Hematopoietic multipotent progenitor cell treated with erythropoietin and hydrocortisone succinate and interleukin-3 and kit ligand, for 8 days (in vitro differentiated cells): ENCODE measurements at regions not wholly inside any gene's neighbourhood (a gene's known extent, or its start where the extent isn't known, plus 50 kb on each side); places are given as distances from the start of the nearest gene placed in this dataset.
A peak's percentile ranks its signal among the peaks of the same experiment; 100 is the strongest.

Experiments used
- DNase-seq: peaks from one replicate; pipeline ENCODE4 v3.0.0-alpha.2; 2015

GRCh38 chr1:198865319-198865718, 226.5 kb downstream of the PTPRC start:
- no peak for DNase-seq

DNA sequence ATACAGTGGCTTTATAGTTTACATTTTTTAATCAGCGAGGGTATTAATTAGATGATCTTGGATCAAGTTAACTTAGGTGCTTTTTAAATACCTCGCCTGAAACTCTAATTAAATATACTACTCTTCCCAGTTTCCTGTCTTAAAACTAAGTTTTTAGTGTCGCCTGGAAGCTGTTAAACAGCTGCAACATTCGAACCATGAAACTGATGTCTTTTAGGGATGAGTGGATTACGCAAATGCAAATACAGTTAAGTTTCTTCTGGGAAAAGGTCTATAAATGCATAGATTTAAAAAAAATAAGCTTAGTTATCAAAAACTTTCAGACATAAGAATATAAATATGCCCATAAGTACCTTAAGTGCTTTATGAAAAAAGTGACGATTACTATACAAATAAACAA, 228.3 kb downstream of the PTPRC start:
- DNase-seq: no peak

DNA sequence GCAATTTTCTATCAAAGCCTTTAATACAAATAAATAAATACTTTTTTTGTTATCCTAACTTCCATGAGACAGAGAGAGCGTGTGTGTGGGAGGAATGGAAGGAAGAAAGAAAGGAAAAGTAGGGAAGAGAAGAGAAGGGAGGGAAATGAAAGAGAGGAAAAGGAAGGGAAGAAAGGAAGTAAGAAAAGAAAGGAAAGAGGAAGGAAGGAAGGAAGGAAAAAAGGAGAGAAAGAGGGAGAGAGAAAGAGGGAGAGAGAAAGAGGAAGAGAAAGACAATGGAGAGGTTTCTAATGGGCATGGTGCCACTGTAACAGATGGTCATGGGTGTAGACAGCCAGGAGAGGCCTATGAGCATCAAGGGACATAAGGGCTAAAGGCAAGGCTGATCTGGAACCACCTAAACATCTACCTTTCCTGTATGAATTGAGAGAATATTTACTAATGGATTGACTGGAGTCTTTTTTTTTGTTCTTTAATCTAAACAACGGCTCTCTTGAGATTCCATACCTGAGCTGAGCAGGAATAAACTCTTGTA, 234.9 kb downstream of the PTPRC start:
- DNase-seq: no peak

- no peak for DNase-seq
These were observed 237.6 kb downstream of the PTPRC start for GRCh38 chr1:198876371-198876871.

DNA sequence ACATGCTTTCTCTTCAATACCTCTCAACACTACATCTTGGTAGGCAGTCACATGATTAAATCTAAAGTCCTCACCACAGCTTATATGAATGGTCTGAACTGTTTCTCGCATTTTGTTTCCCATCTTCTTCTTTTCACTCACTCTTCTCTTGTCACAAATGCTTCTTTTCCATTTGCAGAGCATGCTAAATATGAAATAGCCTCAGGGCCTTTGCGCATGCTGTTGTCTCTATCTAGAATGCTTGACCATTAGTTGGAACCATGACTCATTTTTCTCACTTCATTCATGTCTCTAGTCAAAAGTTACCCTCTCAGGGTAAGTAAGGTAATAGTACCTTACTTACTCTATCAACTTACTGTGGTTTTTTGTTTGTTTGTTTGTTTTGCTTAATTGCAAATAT, 239.7 kb downstream of the PTPRC start:
- no peak for DNase-seq

DNA sequence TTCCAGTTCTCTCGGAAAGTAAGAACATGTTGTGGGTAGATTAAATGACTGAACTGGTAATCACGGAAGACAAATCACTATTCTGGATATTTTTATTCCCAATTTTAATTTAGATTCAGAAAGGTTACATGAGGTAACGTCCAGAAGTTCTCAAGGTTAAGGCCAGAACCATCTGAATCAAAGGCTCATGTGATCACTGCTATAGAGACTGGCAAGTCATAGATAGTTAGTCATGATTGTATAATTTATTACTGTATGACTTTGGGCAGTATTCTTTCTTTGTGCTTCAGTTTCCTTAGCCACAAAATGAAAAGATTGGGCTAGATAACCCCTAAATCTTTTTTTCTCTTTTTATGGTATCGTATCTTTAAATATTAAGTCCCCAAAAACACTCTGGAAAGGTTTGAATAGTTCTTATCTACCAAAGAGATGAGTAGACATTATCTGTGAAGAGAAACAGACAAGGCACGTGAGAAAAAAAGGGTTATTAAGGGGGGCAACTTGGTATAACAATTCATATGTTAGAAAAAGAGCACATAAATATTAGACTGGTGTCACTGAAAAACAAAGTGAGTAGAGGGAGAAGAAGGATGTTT, 241.0 kb downstream of the PTPRC start:
- no peak for DNase-seq

DNA sequence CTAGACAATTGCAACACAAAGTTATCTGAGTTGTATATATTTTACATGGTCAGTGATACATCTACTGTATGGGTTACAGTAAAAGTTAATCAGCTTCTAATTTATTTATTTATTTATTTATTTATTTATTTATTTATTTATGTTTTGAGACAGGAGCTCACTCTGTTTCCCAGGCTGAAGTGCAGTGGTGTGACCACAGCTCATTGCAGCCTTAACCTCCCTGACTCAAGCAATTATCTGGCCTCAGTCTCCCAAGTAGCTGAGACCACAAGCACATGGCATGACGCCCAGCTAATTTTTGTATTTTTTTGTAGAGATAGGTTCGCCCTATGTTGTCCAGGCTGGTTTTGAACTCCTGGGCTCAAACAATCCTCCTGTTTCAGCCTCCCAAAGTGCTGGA, 241.6 kb downstream of the PTPRC start:
- peak; percentile 63 for DNase-seq

DNA sequence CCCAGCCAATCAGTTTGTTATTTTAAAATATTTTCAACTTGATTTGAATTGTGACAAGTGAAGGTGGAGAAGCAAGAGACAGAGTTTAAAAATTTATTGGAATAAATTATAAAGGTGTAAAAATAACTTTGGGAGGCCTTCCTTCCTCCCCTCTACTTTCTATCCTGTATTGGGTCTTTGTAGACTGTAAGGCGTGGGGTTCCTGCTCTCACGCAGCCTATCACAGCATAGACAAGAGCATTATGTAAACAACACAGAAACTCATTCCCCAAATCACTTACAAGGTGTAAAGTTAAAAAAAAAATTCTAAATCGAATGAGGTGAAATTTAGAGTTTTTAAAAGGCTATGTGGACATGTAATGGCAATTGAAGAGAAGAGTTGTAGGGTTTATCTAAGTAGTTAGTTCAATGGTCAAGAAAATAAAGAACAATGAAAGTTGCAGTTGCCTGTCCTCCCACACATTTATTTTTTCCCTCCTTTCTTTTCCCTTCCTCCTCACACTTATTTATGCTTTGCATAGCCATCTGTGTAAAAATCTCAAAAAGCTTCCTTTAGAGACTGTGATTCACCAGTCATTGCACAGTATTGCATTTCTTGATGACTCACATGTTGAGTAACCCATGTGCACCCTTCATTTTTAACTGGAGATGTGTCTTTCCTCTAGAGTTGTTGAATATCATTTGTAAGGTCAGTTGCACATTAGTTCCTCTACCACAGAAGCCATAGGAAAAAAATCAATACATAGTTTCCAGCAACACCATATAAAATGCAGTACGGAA, 242.2 kb downstream of the PTPRC start:
- DNase-seq: peak; percentile 41

DNA sequence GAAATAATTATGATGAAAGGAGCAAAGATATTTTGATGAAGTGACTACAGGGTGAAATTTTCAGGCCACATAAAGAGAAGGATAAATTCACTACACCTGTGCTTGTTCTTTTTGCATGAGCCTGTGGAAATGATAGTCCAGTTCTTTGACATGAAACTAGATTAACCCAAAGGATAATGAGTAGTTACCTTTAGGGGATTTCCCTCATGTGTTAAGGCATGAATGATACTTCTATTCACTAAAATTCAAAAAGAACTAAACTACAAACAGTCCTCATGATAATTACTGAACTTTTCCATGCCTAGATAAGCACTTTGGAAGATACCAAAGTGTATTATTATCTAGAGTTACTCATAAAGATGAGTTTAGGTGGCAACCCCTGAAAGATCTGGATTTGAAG, 244.3 kb downstream of the PTPRC start:
- no peak for DNase-seq

DNA sequence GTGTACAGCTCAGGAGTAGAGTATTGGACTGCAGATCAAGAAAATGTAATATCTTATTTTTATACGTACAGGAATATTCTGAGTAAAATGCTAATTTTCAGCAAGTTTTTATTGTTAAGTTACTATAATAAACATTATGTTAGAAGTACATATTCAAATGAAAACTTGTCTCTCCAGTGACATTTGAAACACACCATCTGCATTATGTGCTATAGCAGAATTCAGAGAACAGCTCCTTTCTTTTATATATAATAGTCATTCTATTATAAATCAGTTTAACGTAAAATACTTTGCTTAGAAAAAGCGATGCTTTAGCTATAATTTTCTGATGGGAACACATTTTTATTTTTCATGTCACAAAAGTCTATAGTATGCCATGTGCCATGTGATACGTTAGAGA, 249.0 kb downstream of the PTPRC start:
- DNase-seq: no peak

DNA sequence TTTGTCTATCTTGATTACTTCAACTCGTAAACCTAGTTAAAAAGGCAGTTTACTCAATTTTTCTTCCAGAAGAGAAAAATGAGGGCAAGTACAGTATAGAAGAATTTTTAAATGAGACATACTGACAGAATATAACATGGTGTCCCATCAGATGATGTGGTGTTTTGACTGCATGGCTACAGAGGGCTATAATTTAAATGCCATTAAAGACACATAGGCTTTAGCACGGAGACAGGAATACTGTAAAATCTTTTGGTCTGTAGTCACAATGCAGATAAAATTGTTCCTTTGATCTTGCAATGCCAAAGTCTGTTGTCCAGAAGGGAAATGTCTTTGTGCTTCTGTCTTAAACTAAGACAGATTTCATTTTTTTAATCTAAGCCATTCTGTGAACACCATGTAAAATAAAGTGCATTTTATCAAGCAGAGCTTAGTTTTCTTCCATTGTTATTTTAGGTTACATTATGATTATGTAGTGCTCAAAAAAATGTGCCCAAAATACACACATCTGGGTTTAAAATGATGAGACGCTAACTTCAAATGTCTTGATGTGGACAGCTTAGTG, 249.6 kb downstream of the PTPRC start:
- DNase-seq: no peak

- no peak for DNase-seq
These were observed 250.3 kb downstream of the PTPRC start for GRCh38 chr1:198889101-198889500.

- no peak for DNase-seq
These were observed 250.9 kb downstream of the PTPRC start for GRCh38 chr1:198889749-198890148.

- DNase-seq: no peak
These were observed 251.5 kb downstream of the PTPRC start for GRCh38 chr1:198890214-198890930.

- DNase-seq: no peak
These were observed 253.2 kb downstream of the PTPRC start for GRCh38 chr1:198892065-198892464.

DNA sequence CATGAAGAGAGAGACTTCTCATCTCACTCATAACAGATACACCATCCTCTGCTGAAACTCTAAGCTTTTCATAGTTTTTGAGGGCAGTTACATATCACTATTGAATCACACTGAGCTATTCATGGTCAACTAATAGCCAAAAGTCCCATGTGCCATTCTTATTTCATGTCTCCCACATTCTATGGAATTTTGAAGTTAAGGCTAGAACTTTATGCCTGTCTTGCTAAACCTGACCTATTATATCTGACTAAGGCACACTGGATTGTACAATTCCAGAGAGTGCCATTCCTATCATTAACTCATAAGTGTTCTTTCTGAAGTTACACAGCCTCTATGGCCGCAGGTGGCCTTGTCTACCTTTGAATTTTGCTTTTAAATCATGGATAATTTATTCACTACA, 254.3 kb downstream of the PTPRC start:
- no peak for DNase-seq

- no peak for DNase-seq
These were observed 255.1 kb downstream of the PTPRC start for GRCh38 chr1:198893763-198894444.

DNA sequence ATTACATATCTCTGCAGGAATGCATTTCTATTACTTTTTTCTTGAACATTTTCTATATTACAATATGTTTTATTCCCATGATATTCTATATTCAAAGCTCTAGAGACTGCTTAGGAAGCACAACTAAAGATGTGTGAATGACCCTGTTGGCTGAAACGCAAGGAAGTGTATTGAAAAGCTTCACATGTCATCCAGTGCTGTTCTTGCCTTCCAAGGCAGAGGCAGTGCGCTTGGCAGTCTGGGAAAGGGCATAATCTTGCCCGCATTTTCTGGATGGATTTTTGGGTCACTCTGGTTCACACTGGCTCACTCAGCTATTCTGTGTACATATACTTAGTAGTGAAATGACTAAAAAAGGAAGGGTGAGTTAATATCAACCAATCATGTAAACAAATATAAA, 262.4 kb downstream of the PTPRC start:
- no peak for DNase-seq

DNA sequence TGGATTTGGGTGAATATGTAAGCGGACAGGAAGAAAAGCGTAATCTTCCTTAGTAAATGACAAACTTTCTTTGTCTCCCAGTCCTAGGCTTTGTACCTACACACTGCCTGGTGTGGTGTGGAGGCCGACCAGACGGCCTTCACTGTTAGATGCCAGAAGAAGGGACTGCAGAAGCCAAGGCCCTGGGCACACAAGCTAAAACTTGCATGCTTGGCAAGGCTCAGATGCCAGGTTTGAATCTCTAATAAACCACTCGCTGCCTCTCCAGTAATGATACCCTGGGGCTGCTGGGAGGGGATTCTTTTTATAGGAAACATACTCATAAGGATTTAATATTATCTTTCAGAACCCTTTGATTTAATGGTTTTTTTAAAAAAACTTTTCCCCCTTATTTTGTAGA, 263.8 kb downstream of the PTPRC start:
- no peak for DNase-seq

GRCh38 chr1:198903203-198903602, 264.4 kb downstream of the PTPRC start:
- DNase-seq: no peak

GRCh38 chr1:198903621-198904020, 264.8 kb downstream of the PTPRC start:
- no peak for DNase-seq

DNA sequence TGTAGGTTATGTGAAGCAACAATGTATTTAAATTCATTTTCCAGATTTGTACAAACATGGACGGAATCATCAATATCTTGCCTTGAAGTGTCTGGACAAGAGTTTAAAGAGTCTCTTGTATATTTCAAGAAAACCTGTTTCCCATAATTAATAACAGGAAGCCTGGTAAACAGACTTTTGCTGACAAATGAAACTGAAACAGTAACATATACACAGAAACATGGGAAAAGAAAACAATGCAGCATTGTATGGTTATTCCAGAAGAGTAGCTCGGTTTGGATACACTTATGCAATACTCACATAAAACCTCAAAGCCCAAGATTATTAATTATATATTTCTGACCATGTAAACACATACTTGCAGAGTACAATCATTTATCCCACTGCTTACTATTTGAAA, 265.5 kb downstream of the PTPRC start:
- DNase-seq: no peak
